ENCODE measurements at regions not wholly inside any gene's neighbourhood (a gene's known extent, or its start where the extent isn't known, plus 50 kb on each side); places are given as distances from the start of the nearest gene placed in this dataset.
"Not testable (repeated sequence)": the region's sequence is repeated elsewhere in the genome, so short reads cannot be mapped to it uniquely, and the experiment has no call there.

GRCh38 chr5:173676375-173676774 is 59.9 kb upstream of the BOD1 start:
- no peak for TF ChIP-seq CTCF (conservative IDR thresholded peaks at IDR 0.05; ENCODE audit: low read depth)
- no peak for DNase-seq (ENCODE audit: low spot score)
- H3K27ac ChIP-seq = no peak overlapping the region
- ChIA-PET POLR2A (ENCODE audit: low non-redundant PET) (no interaction called here), CTCF (interaction anchor here (0.6 kb wide), 1 partner anchor 1035 kb away, joined by 3 read pairs; the partner anchor contains the start of gene NEURL1B)

- H3K27ac ChIP-seq = no peak overlapping the region
- no peak for DNase-seq (ENCODE audit: low spot score)
- ChIA-PET POLR2A (ENCODE audit: low non-redundant PET) (no interaction called here), CTCF (interaction anchor here (1.0 kb wide), 1 partner anchor 21 kb away, joined by 3 read pairs; no protein-coding TSS in a partner anchor)
- no peak for TF ChIP-seq CTCF (conservative IDR thresholded peaks at IDR 0.05; ENCODE audit: low read depth)
These were observed 60.7 kb upstream of the BOD1 start for GRCh38 chr5:173677125-173677672.

GRCh38 chr5:173679909-173680630 is 63.6 kb upstream of the BOD1 start:
- no peak overlapping the region for H3K27ac ChIP-seq
- POLR2A ChIA-PET (ENCODE audit: low non-redundant PET) = no interaction called here
- no peak for TF ChIP-seq CTCF (conservative IDR thresholded peaks at IDR 0.05; ENCODE audit: low read depth)
- CTCF ChIA-PET = interaction anchor here (0.6 to 0.8 kb wide), 2 partner anchors 11 to 293 kb away, joined by 3 to 5 read pairs; no protein-coding TSS in a partner anchor
- DNase-seq (ENCODE audit: low spot score) = no peak

- CTCF ChIA-PET = interaction anchor here (0.6 to 0.8 kb wide), 2 partner anchors 11 to 292 kb away, joined by 3 to 5 read pairs; no protein-coding TSS in a partner anchor
- no peak overlapping the region for H3K27ac ChIP-seq
- POLR2A ChIA-PET (ENCODE audit: low non-redundant PET) = no interaction called here
- no peak for DNase-seq (ENCODE audit: low spot score)
- TF ChIP-seq CTCF (conservative IDR thresholded peaks at IDR 0.05; ENCODE audit: low read depth) = no peak
These were observed 64.3 kb upstream of the BOD1 start for GRCh38 chr5:173680660-173681242.

GRCh38 chr5:173682313-173682712 is 65.9 kb upstream of the BOD1 start:
- DNase-seq (ENCODE audit: low spot score) = no peak
- POLR2A ChIA-PET (ENCODE audit: low non-redundant PET) = no interaction called here
- TF ChIP-seq CTCF (conservative IDR thresholded peaks at IDR 0.05; ENCODE audit: low read depth) = no peak
- no peak overlapping the region for H3K27ac ChIP-seq
- CTCF ChIA-PET = no interaction called here

- POLR2A ChIA-PET (ENCODE audit: low non-redundant PET); DNase-seq (ENCODE audit: low spot score); CTCF ChIA-PET; H3K27ac ChIP-seq: not testable (repeated sequence)
These were observed 68.1 kb upstream of the BOD1 start for GRCh38 chr5:173684535-173684934.

- no peak for TF ChIP-seq CTCF (conservative IDR thresholded peaks at IDR 0.05; ENCODE audit: low read depth)
- ChIA-PET CTCF (interaction anchor here (0.6 to 0.7 kb wide), 2 partner anchors 95 to 179 kb away, joined by 3 to 4 read pairs; no protein-coding TSS in a partner anchor), POLR2A (ENCODE audit: low non-redundant PET) (no interaction called here)
- DNase-seq (ENCODE audit: low spot score) = no peak
- H3K27ac ChIP-seq = no peak overlapping the region
These were observed 70.5 kb upstream of the BOD1 start for GRCh38 chr5:173686950-173687349.
